ENCODE measurements at regions not wholly inside any gene's neighbourhood (a gene's known extent, or its start where the extent isn't known, plus 50 kb on each side); places are given as distances from the start of the nearest gene placed in this dataset.

- no peak overlapping the region for H3K4me3 ChIP-seq (replicated peaks in 1 of 3; ENCODE audit: insufficient read depth in 1 of 3, low read depth in 1 of 3, low read length in 3 of 3)
- H3K36me3 ChIP-seq (ENCODE audit: control insufficient read depth in 2 of 2, extremely low read depth in 1 of 2, insufficient read depth in 2 of 2, low read length in 2 of 2): no peaks in the 10 kb centered on the region
- FAIRE-seq (no peak), DNase-seq (ENCODE audit: low read depth, low spot score) (no peak)
- no peaks in the 10 kb centered on the region for H3K9me3 ChIP-seq (replicated peaks; ENCODE audit: control insufficient read depth, insufficient read depth, low read length)
- dilution Hi-C loops (cut with MboI; ENCODE audit: extremely low pct_ligation_motif_present, low sequenced_read_pairs): no loop called here
- intact Hi-C loops (cut with micrococcal nuclease): no loop called here
- H3K79me2 ChIP-seq (ENCODE audit: control insufficient read depth, insufficient read depth, low read length): no peaks in the 10 kb centered on the region
- no peak overlapping the region for H3K27ac ChIP-seq (ENCODE audit: insufficient read depth, low read depth, low read length)
- CTCF ChIA-PET: no interaction called here
- TF ChIP-seq, protein P1, sequence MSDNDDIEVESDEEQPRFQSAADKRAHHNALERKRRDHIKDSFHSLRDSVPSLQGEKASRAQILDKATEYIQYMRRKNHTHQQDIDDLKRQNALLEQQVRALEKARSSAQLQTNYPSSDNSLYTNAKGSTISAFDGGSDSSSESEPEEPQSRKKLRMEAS (IDR thresholded peaks at IDR 0.05; ENCODE audit: insufficient read depth, insufficient read length): no peak
- no peak for TF ChIP-seq EZH2 (IDR thresholded peaks at IDR 0.05; ENCODE audit: borderline replicate concordance, low read depth, low read length, severe bottlenecking)
- TF ChIP-seq MYC (IDR thresholded peaks at IDR 0.05; ENCODE audit: low read depth, low read length): no peak
- no peak for TF ChIP-seq FOS (IDR thresholded peaks at IDR 0.05; ENCODE audit: borderline replicate concordance, insufficient read depth, low read length)
- TF ChIP-seq GATA2 (IDR thresholded peaks at IDR 0.05; ENCODE audit: insufficient read depth, insufficient read length, low read depth, low read length): no peak
- TF ChIP-seq, protein P2, sequence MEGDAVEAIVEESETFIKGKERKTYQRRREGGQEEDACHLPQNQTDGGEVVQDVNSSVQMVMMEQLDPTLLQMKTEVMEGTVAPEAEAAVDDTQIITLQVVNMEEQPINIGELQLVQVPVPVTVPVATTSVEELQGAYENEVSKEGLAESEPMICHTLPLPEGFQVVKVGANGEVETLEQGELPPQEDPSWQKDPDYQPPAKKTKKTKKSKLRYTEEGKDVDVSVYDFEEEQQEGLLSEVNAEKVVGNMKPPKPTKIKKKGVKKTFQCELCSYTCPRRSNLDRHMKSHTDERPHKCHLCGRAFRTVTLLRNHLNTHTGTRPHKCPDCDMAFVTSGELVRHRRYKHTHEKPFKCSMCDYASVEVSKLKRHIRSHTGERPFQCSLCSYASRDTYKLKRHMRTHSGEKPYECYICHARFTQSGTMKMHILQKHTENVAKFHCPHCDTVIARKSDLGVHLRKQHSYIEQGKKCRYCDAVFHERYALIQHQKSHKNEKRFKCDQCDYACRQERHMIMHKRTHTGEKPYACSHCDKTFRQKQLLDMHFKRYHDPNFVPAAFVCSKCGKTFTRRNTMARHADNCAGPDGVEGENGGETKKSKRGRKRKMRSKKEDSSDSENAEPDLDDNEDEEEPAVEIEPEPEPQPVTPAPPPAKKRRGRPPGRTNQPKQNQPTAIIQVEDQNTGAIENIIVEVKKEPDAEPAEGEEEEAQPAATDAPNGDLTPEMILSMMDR (IDR thresholded peaks at IDR 0.05; ENCODE audit: extremely low read depth in 1 of 2, insufficient read depth in 1 of 2, low read depth in 1 of 2, low read length in 2 of 2): no peak
- no peak for TF ChIP-seq POLR2A (IDR thresholded peaks at IDR 0.05; ENCODE audit: low read depth, low read length)
- no peak for TF ChIP-seq JUN (IDR thresholded peaks at IDR 0.05; ENCODE audit: borderline replicate concordance, insufficient read depth, insufficient read length, low read depth)
- TF ChIP-seq POLR2AphosphoS5 (IDR thresholded peaks at IDR 0.05; ENCODE audit: insufficient read depth, low read depth, low read length): no peak
- H3K9ac ChIP-seq (replicated peaks; ENCODE audit: extremely low read depth, insufficient read depth, low read length): no peak overlapping the region
- no peaks in the 10 kb centered on the region for H3K4me1 ChIP-seq (ENCODE audit: control insufficient read depth, extremely low read depth, insufficient read depth, low read length)
- H3K27me3 ChIP-seq (ENCODE audit: control insufficient read depth in 2 of 2, insufficient read depth in 2 of 2, low read length in 2 of 2): no peaks in the 10 kb centered on the region
- no peak overlapping the region for H3K4me2 ChIP-seq (ENCODE audit: insufficient read depth, low read length)
- no peaks in the 10 kb centered on the region for H3K9me1 ChIP-seq (replicated peaks; ENCODE audit: control insufficient read depth, extremely low read depth, insufficient read depth, low read length)
- POLR2A ChIA-PET: no interaction called here
- no peaks in the 10 kb centered on the region for H4K20me1 ChIP-seq (replicated peaks; ENCODE audit: control insufficient read depth, extremely low read depth, insufficient read depth, low read length)
- H2AFZ ChIP-seq (ENCODE audit: low read depth, low read length): no peak overlapping the region
- BruUV-seq (replicated peaks): no TSS peak
Observed at GRCh38 chr12:67853204-67853603, 136.0 kb upstream of the IFNG-AS1 start.
